Activated effector memory CD4-positive, alpha-beta T cell treated with Interleukin-2 at 50 U/mL for 16 hours (primary cell): ENCODE measurements at regions not wholly inside any gene's neighbourhood (a gene's known extent, or its start where the extent isn't known, plus 50 kb on each side); places are given as distances from the start of the nearest gene placed in this dataset.
"Not testable (repeated sequence)": the region's sequence is repeated elsewhere in the genome, so short reads cannot be mapped to it uniquely, and the experiment has no call there.

Experiments used
- DNase-seq: peaks from one replicate; pipeline ENCODE4 v3.0.0-alpha.2; 2020

GRCh38 chr6:155883741-155884140 lies 428.1 kb upstream of the NOX3 start:
- no peak for DNase-seq

GRCh38 chr6:155883334-155883731 lies 427.7 kb upstream of the NOX3 start:
- DNase-seq, result no peak

- DNase-seq, result no peak
Measured at GRCh38 chr6:155882527-155883333, 427.1 kb upstream of the NOX3 start.

- no peak for DNase-seq
Measured at GRCh38 chr6:155881826-155882526, 426.3 kb upstream of the NOX3 start.

- DNase-seq, result no peak
Measured at GRCh38 chr6:155880900-155881299, 425.3 kb upstream of the NOX3 start.

- no peak for DNase-seq
Measured at GRCh38 chr6:155872961-155873360, 417.3 kb upstream of the NOX3 start.

- DNase-seq, result no peak
Measured at GRCh38 chr6:155867682-155868081, 412.0 kb upstream of the NOX3 start.

GRCh38 chr6:155866676-155867390 lies 411.2 kb upstream of the NOX3 start:
- DNase-seq, result not testable (repeated sequence)

- no peak for DNase-seq
Measured at GRCh38 chr6:155861821-155862220, 406.2 kb upstream of the NOX3 start.

GRCh38 chr6:155858906-155859305 lies 403.3 kb upstream of the NOX3 start:
- not testable (repeated sequence) for DNase-seq

GRCh38 chr6:155854787-155855186 lies 399.1 kb upstream of the NOX3 start:
- no peak for DNase-seq

- no peak for DNase-seq
Measured at GRCh38 chr6:155853011-155853410, 397.4 kb upstream of the NOX3 start.

GRCh38 chr6:155850408-155850841 lies 394.8 kb upstream of the NOX3 start:
- no peak for DNase-seq

- DNase-seq, result no peak
Measured at GRCh38 chr6:155847711-155848110, 392.1 kb upstream of the NOX3 start.

- DNase-seq, result no peak
Measured at GRCh38 chr6:155837474-155837873, 381.8 kb upstream of the NOX3 start.

- DNase-seq, result no peak
Measured at GRCh38 chr6:155832596-155832995, 377.0 kb upstream of the NOX3 start.

GRCh38 chr6:155830531-155830930 lies 374.9 kb upstream of the NOX3 start:
- no peak for DNase-seq

GRCh38 chr6:155829646-155830045 lies 374.0 kb upstream of the NOX3 start:
- DNase-seq, result no peak

- no peak for DNase-seq
Measured at GRCh38 chr6:155828989-155829388, 373.4 kb upstream of the NOX3 start.

- no peak for DNase-seq
Measured at GRCh38 chr6:155818698-155819097, 363.1 kb upstream of the NOX3 start.

- no peak for DNase-seq
Measured at GRCh38 chr6:155813548-155813947, 357.9 kb upstream of the NOX3 start.

- DNase-seq, result no peak
Measured at GRCh38 chr6:155807243-155807642, 351.6 kb upstream of the NOX3 start.

GRCh38 chr6:155801046-155801445 lies 345.4 kb upstream of the NOX3 start:
- DNase-seq, result no peak

- DNase-seq, result not testable (repeated sequence)
Measured at GRCh38 chr6:155798876-155799275, 343.2 kb upstream of the NOX3 start.
